ENCODE measurements at regions not wholly inside any gene's neighbourhood (a gene's known extent, or its start where the extent isn't known, plus 50 kb on each side); places are given as distances from the start of the nearest gene placed in this dataset.

DNA sequence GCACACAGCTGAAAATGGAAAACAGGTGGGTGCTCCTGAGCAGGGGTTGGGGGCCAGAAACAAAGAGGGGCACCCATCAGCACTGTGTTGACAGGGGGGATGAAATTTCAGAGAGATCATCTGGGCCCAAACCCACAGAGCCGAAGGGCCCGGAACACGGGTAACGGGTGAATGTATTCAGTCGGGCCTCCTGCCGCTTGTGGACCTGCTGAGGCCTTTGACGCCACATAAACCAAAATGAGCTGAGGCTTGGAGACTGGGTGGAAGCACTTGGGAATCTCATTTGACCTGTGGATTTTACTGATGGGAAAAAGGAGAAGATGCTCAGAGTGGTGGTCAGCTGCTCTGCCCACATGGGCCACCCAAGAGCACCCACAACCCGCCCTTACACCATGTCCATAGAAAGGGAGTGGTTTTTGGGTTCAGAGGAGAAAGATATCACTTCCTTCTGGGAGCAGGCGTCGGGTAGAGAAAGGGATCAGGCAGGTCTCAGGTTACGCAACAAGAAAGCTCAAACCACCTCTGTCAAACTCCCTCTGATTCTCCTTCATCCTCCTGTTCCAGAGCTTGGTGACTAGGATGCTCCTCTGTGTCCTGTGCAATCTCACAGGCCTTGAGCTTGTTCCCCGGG is 106.8 kb upstream of the BCL2L14 start:
- Histone ChIP-seq H3K56ac (ENCODE audit: low read length) (no peak overlapping the region), H3K23ac (ENCODE audit: low read length) (no peak overlapping the region), H3K27me3 (ENCODE audit: insufficient read depth, low read length, poor library complexity) (no peaks in the 10 kb centered on the region), H3K4me2 (ENCODE audit: low read length) (no peak overlapping the region), H4K8ac (ENCODE audit: low read depth, low read length) (no peak overlapping the region), H2BK5ac (ENCODE audit: low read length) (no peak overlapping the region), H3K9ac (ENCODE audit: low read length) (no peak overlapping the region), H3K18ac (ENCODE audit: low read length) (no peak overlapping the region), H3K79me1 (ENCODE audit: low read length) (no peaks in the 10 kb centered on the region), H2AK5ac (ENCODE audit: low read length) (no peak overlapping the region), H3K27ac (ENCODE audit: low read depth, low read length) (no peak overlapping the region), H3K4ac (ENCODE audit: low read depth, low read length) (no peak overlapping the region), H3K36me3 (ENCODE audit: control insufficient read depth, insufficient read depth, low read length) (no peaks in the 10 kb centered on the region), H2BK15ac (replicated peaks; ENCODE audit: low read depth) (no peak overlapping the region), H3K4me3 (ENCODE audit: low read length) (no peak overlapping the region), H3K4me1 (ENCODE audit: control insufficient read depth, low read depth, low read length) (peaks cover 2% of the 10 kb centered on the region), H3K79me2 (ENCODE audit: control insufficient read depth, insufficient read depth, low read length) (no peaks in the 10 kb centered on the region), H2BK120ac (ENCODE audit: low read depth, low read length) (no peak overlapping the region), H4K5ac (ENCODE audit: low read length) (no peak overlapping the region)
- no CpG with 5 or more reads among the region's 12 CpGs for WGBS (ENCODE audit: extremely low coverage, insufficient coverage, low lambda C conversion rate)
- no peak for DNase-seq

DNA sequence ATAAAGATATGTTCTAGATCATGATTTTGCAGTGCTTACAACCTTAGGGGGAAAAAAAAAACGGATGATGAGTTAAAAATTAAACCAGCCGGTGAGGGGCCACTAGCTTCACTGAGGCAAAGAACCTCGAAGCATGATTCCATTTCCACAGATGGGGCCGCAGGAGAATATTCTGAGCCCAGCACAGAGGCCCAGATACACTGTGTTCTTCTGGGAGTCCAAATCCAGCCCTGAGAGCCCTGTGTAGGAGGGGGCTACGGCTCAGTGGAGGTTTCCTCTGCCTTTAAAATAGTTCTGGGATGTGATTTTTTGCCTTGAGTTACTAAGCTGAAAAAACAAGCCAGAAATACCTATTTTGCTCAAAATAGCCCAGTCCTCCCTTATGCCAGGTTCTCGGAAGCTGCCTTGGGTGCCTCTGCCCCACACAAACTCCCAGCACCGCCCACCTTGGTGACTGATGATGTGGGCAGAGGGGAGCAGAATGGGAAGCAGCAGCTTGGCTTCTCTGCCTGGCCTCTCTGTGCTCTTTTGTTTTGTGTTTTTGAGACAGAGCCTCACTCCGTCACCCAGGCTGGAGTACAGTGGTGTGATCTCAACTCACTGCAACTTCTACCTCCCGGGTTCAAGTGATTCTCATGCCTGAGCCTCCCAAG is 105.4 kb upstream of the BCL2L14 start:
- no peak overlapping the region for H3K4me2 ChIP-seq (ENCODE audit: low read length)
- no peak overlapping the region for H2BK120ac ChIP-seq (ENCODE audit: low read depth, low read length)
- no peak overlapping the region for H3K23ac ChIP-seq (ENCODE audit: low read length)
- H3K27ac ChIP-seq (ENCODE audit: low read depth, low read length): no peak overlapping the region
- no peak overlapping the region for H3K4me3 ChIP-seq (ENCODE audit: low read length)
- H3K27me3 ChIP-seq (ENCODE audit: insufficient read depth, low read length, poor library complexity): no peaks in the 10 kb centered on the region
- H2AK5ac ChIP-seq (ENCODE audit: low read length): no peak overlapping the region
- H4K8ac ChIP-seq (ENCODE audit: low read depth, low read length): no peak overlapping the region
- peaks cover 2% of the 10 kb centered on the region for H3K4me1 ChIP-seq (ENCODE audit: control insufficient read depth, low read depth, low read length)
- H2BK5ac ChIP-seq (ENCODE audit: low read length): no peak overlapping the region
- no peak for DNase-seq
- no peaks in the 10 kb centered on the region for H3K36me3 ChIP-seq (ENCODE audit: control insufficient read depth, insufficient read depth, low read length)
- no peaks in the 10 kb centered on the region for H3K79me2 ChIP-seq (ENCODE audit: control insufficient read depth, insufficient read depth, low read length)
- H3K56ac ChIP-seq (ENCODE audit: low read length): no peak overlapping the region
- no peaks in the 10 kb centered on the region for H3K79me1 ChIP-seq (ENCODE audit: low read length)
- no CpG with 5 or more reads among the region's 9 CpGs for WGBS (ENCODE audit: extremely low coverage, insufficient coverage, low lambda C conversion rate)
- no peak overlapping the region for H3K18ac ChIP-seq (ENCODE audit: low read length)
- H4K5ac ChIP-seq (ENCODE audit: low read length): no peak overlapping the region
- no peak overlapping the region for H3K9ac ChIP-seq (ENCODE audit: low read length)
- no peak overlapping the region for H2BK15ac ChIP-seq (replicated peaks; ENCODE audit: low read depth)
- no peak overlapping the region for H3K4ac ChIP-seq (ENCODE audit: low read depth, low read length)

DNA sequence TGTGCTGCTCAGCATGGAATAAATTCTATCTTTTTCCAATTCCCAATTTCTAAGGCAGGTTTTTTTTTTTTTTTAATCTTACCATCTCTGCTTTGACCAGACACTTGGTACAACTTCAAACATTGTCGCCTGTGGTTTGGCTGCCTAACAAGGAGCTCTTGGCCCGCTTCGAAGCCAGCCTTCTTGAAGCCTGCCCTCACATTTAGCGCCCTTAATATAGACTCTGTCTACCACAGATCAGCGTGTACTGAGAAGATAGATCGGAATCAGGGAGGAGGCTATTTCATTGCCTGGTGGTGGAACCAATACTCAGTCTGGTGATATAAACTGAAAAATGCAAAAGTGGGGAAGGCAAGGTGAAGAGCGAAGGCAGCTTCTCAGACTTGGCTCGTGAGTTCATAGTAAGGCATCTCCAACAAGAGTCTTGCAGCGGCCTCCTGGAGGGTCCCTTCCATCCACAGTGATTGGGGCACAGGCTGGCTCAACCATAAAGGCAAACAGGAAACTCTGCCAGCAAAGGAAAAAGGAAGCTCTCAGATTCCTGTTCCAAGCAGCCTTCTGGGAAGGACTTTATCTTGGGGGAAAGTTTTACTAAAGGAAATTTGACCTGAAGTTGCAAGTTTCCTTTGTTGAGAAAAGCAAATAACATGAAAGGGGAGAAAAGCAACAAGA is 103.2 kb upstream of the BCL2L14 start:
- H4K5ac ChIP-seq (ENCODE audit: low read length): no peak overlapping the region
- no peak overlapping the region for H2AK5ac ChIP-seq (ENCODE audit: low read length)
- H3K27ac ChIP-seq (ENCODE audit: low read depth, low read length): no peak overlapping the region
- no CpG with 5 or more reads among the region's 9 CpGs for WGBS (ENCODE audit: extremely low coverage, insufficient coverage, low lambda C conversion rate)
- H3K4me1 ChIP-seq (ENCODE audit: control insufficient read depth, low read depth, low read length): peaks cover 2% of the 10 kb centered on the region
- no peak overlapping the region for H3K23ac ChIP-seq (ENCODE audit: low read length)
- H2BK5ac ChIP-seq (ENCODE audit: low read length): no peak overlapping the region
- H3K36me3 ChIP-seq (ENCODE audit: control insufficient read depth, insufficient read depth, low read length): no peaks in the 10 kb centered on the region
- no peak overlapping the region for H4K8ac ChIP-seq (ENCODE audit: low read depth, low read length)
- no peaks in the 10 kb centered on the region for H3K79me1 ChIP-seq (ENCODE audit: low read length)
- no peak overlapping the region for H3K4me3 ChIP-seq (ENCODE audit: low read length)
- H3K56ac ChIP-seq (ENCODE audit: low read length): no peak overlapping the region
- no peaks in the 10 kb centered on the region for H3K27me3 ChIP-seq (ENCODE audit: insufficient read depth, low read length, poor library complexity)
- H3K4me2 ChIP-seq (ENCODE audit: low read length): no peak overlapping the region
- no peak for DNase-seq
- H3K79me2 ChIP-seq (ENCODE audit: control insufficient read depth, insufficient read depth, low read length): no peaks in the 10 kb centered on the region
- no peak overlapping the region for H2BK15ac ChIP-seq (replicated peaks; ENCODE audit: low read depth)
- no peak overlapping the region for H3K9ac ChIP-seq (ENCODE audit: low read length)
- no peak overlapping the region for H3K4ac ChIP-seq (ENCODE audit: low read depth, low read length)
- no peak overlapping the region for H2BK120ac ChIP-seq (ENCODE audit: low read depth, low read length)
- H3K18ac ChIP-seq (ENCODE audit: low read length): no peak overlapping the region

DNA sequence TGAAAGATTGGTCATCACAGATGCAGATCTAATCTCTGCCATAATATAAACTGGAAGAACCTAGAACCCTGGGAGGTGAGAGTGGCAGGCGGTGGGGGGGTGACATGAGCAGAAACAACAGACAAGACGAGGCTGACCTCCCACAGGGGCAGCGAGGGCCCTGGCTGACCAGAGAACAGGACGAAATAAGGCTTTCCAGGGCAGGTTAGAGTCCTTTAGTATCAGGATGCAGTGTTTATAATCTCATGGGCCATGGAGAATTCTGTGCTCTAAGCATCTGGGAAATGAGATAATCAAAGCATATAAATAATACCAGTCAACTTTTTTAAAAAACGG is 102.7 kb upstream of the BCL2L14 start:
- Histone ChIP-seq H3K79me2 (ENCODE audit: control insufficient read depth, insufficient read depth, low read length) (no peaks in the 10 kb centered on the region), H3K4me1 (ENCODE audit: control insufficient read depth, low read depth, low read length) (peaks cover 2% of the 10 kb centered on the region), H3K36me3 (ENCODE audit: control insufficient read depth, insufficient read depth, low read length) (no peaks in the 10 kb centered on the region), H3K79me1 (ENCODE audit: low read length) (no peaks in the 10 kb centered on the region), H3K4ac (ENCODE audit: low read depth, low read length) (no peak overlapping the region), H3K56ac (ENCODE audit: low read length) (no peak overlapping the region), H2BK5ac (ENCODE audit: low read length) (no peak overlapping the region), H3K9ac (ENCODE audit: low read length) (no peak overlapping the region), H3K27ac (ENCODE audit: low read depth, low read length) (no peak overlapping the region), H2BK120ac (ENCODE audit: low read depth, low read length) (no peak overlapping the region), H3K23ac (ENCODE audit: low read length) (no peak overlapping the region), H4K8ac (ENCODE audit: low read depth, low read length) (no peak overlapping the region), H3K27me3 (ENCODE audit: insufficient read depth, low read length, poor library complexity) (no peaks in the 10 kb centered on the region), H3K4me2 (ENCODE audit: low read length) (no peak overlapping the region), H3K4me3 (ENCODE audit: low read length) (no peak overlapping the region), H3K18ac (ENCODE audit: low read length) (no peak overlapping the region), H4K5ac (ENCODE audit: low read length) (no peak overlapping the region), H2BK15ac (replicated peaks; ENCODE audit: low read depth) (no peak overlapping the region), H2AK5ac (ENCODE audit: low read length) (no peak overlapping the region)
- WGBS (ENCODE audit: extremely low coverage, insufficient coverage, low lambda C conversion rate): no CpG with 5 or more reads among the region's 5 CpGs
- DNase-seq: no peak

DNA sequence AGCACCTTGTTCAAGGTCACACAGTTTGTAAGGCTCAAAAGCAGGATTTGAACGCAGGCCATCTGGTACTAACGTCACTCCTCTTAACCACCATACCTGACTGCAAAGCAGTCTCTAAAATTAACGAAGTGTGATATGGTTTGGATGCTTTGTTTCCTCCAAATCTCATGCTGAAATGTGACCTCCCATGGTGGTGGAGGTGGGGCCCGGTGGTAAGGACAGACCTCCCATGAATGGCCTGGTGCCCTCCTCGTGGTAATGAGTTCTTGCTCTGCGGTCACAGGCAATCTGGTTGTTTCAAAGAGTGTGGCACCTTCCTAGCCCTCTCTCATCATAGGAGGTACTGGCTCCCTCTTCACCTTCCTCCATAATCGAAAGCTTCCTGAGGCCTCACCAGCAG is 102.2 kb upstream of the BCL2L14 start:
- H3K36me3 ChIP-seq (ENCODE audit: control insufficient read depth, insufficient read depth, low read length): no peaks in the 10 kb centered on the region
- peaks cover 2% of the 10 kb centered on the region for H3K4me1 ChIP-seq (ENCODE audit: control insufficient read depth, low read depth, low read length)
- no peak overlapping the region for H3K4ac ChIP-seq (ENCODE audit: low read depth, low read length)
- no peak overlapping the region for H3K4me3 ChIP-seq (ENCODE audit: low read length)
- H2BK120ac ChIP-seq (ENCODE audit: low read depth, low read length): no peak overlapping the region
- DNase-seq: no peak
- H3K79me1 ChIP-seq (ENCODE audit: low read length): no peaks in the 10 kb centered on the region
- H3K18ac ChIP-seq (ENCODE audit: low read length): no peak overlapping the region
- no peak overlapping the region for H3K23ac ChIP-seq (ENCODE audit: low read length)
- H3K27me3 ChIP-seq (ENCODE audit: insufficient read depth, low read length, poor library complexity): no peaks in the 10 kb centered on the region
- H4K8ac ChIP-seq (ENCODE audit: low read depth, low read length): no peak overlapping the region
- H3K27ac ChIP-seq (ENCODE audit: low read depth, low read length): no peak overlapping the region
- H2BK5ac ChIP-seq (ENCODE audit: low read length): no peak overlapping the region
- H4K5ac ChIP-seq (ENCODE audit: low read length): no peak overlapping the region
- no peaks in the 10 kb centered on the region for H3K79me2 ChIP-seq (ENCODE audit: control insufficient read depth, insufficient read depth, low read length)
- no peak overlapping the region for H3K4me2 ChIP-seq (ENCODE audit: low read length)
- no peak overlapping the region for H2BK15ac ChIP-seq (replicated peaks; ENCODE audit: low read depth)
- H2AK5ac ChIP-seq (ENCODE audit: low read length): no peak overlapping the region
- no peak overlapping the region for H3K56ac ChIP-seq (ENCODE audit: low read length)
- no peak overlapping the region for H3K9ac ChIP-seq (ENCODE audit: low read length)
- no CpG with 5 or more reads among the region's 7 CpGs for WGBS (ENCODE audit: extremely low coverage, insufficient coverage, low lambda C conversion rate)
